BJ (cell line): ENCODE measurements at regions not wholly inside any gene's neighbourhood (a gene's known extent, or its start where the extent isn't known, plus 50 kb on each side); places are given as distances from the start of the nearest gene placed in this dataset.

Experiments
- CTCF ChIA-PET: fragments of 350-600 bp; formaldehyde crosslinking; extraction: SDS; loops from one replicate; lab custom pipeline; 2021; ENCODE audit warnings: antibody characterized with exemption, inconsistent platforms; lab: Yijun Ruan, JAX
- POLR2A ChIA-PET: fragments of 300-600 bp; sonication (Branson Sonifier 250); formaldehyde crosslinking; extraction: SDS; loops from one replicate; lab custom pipeline; 2021; ENCODE audit warnings: antibody characterized with exemption; lab: Charles Lee
- DNase-seq: peaks from one replicate; pipeline ENCODE4 v3.0.0-alpha.2; 2011; ENCODE audit warnings: low read depth
- H3K27me3 ChIP-seq: 2 replicates; pipeline ENCODE4 v1.6.0; 2011; ENCODE audit warnings: low read length; ENCODE audit not compliant: control insufficient read depth, insufficient read depth
- H3K36me3 ChIP-seq: 2 replicates; pipeline ENCODE4 v1.5.1; 2011; ENCODE audit warnings: low read length; ENCODE audit not compliant: control insufficient read depth, insufficient read depth
- H3K4me3 ChIP-seq: 2 replicates; pipeline ENCODE4 v1.5.1; 2011; ENCODE audit warnings: low read depth, mild to moderate bottlenecking, control low read depth, low read length
- TF ChIP-seq, protein P1 (sequence below): IDR thresholded peaks from 2 replicates; pipeline ENCODE4 v1.5.1; 2011; ENCODE audit warnings: low read depth, mild to moderate bottlenecking, control low read depth, inconsistent platforms, low read length, moderate library complexity; ENCODE audit not compliant: insufficient read depth

DNA sequence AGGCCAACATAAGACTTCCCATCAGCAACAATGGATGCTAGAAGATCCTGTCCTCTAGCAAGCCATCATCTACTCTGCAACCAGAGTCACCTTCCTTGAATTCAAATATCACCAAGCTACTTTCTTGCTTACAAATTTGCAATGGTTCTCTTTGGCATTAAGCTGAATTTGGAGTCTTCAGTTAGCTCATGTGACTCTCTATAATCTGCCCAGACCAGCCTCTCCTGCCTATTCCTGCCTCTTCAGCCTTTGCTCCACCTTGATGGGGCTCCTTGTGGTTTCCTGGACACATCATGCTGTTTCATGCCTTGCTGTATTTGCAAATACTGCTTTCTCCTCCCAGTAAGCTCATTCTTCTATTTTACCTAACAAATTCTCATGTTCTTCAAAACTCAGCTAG lies 82.3 kb downstream of the RASSF10 start:
- TF ChIP-seq, protein P1, sequence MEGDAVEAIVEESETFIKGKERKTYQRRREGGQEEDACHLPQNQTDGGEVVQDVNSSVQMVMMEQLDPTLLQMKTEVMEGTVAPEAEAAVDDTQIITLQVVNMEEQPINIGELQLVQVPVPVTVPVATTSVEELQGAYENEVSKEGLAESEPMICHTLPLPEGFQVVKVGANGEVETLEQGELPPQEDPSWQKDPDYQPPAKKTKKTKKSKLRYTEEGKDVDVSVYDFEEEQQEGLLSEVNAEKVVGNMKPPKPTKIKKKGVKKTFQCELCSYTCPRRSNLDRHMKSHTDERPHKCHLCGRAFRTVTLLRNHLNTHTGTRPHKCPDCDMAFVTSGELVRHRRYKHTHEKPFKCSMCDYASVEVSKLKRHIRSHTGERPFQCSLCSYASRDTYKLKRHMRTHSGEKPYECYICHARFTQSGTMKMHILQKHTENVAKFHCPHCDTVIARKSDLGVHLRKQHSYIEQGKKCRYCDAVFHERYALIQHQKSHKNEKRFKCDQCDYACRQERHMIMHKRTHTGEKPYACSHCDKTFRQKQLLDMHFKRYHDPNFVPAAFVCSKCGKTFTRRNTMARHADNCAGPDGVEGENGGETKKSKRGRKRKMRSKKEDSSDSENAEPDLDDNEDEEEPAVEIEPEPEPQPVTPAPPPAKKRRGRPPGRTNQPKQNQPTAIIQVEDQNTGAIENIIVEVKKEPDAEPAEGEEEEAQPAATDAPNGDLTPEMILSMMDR, result no peak
- no peaks in the 10 kb centered on the region for H3K27me3 ChIP-seq
- no peak overlapping the region for H3K4me3 ChIP-seq
- no peak for DNase-seq
- H3K36me3 ChIP-seq, result no peaks in the 10 kb centered on the region
- POLR2A ChIA-PET, result interaction anchor here (0.6 kb wide), 1 partner anchor 75 kb away, joined by 3 read pairs; no protein-coding TSS in a partner anchor
- CTCF ChIA-PET, result no interaction called here

DNA sequence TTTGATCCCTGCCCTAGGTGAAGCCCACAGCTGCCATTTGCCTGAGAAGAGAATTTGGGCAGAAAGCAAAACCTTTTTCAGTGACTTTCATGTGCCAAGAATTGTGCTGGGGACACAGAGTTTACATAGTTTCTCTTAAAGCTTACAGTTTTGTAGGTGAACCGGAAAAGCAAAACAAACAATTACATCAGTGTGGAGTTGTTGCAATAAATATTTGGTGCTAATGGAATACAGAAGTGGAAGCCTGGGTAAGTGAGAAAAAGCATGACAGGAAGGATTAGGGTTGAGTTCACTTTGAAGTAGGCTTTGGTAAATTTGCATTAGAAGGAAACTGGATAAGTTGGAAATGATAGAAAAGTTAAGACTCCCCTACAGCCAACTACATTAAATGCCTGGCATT lies 82.7 kb downstream of the RASSF10 start:
- ChIA-PET POLR2A (interaction anchor here (0.6 kb wide), 1 partner anchor 76 kb away, joined by 3 read pairs; no protein-coding TSS in a partner anchor), CTCF (no interaction called here)
- Histone ChIP-seq H3K4me3 (no peak overlapping the region), H3K36me3 (no peaks in the 10 kb centered on the region), H3K27me3 (no peaks in the 10 kb centered on the region)
- DNase-seq, result no peak
- TF ChIP-seq, protein P1, result no peak

DNA sequence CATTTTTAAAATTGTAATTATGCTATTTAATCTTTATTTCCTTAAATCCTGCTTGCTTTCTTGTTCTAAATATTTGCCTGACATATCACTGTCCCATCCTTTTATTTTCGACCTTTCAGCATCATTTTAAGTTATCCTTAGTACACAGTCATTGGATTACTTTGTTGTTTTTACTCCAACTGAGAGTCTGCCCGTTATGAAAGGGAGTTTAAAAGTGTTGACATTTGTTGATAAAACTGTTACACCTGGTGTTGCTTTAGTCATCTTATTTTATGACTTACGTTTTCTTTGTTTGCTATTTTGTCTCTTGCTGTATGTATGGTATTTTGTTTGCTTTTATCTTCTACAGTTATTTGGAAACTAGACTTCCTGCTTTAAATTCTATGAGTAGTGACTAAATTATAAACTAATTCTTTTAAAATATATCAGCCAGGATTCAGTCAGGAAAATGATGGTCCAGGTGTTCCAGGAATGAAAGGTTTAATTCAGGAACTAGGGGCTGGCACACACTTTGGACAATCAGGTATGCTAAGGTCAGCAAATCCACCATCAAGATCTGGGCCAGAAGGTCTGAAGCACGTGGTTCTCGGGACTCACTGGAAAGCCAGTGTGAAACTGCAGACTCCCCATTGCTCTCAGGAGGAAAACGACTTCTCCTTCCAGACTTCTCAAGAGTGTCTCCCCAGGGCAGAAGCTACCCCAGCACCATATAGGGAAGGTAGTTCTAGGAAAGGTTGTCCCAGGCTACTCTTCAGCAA lies 86.0 kb downstream of the RASSF10 start:
- POLR2A ChIA-PET, result no interaction called here
- no peaks in the 10 kb centered on the region for H3K36me3 ChIP-seq
- DNase-seq, result no peak
- CTCF ChIA-PET, result no interaction called here
- H3K27me3 ChIP-seq, result no peaks in the 10 kb centered on the region; the same call in 1 of the 2 replicates
- H3K4me3 ChIP-seq, result no peak overlapping the region
- TF ChIP-seq, protein P1, result no peak

DNA sequence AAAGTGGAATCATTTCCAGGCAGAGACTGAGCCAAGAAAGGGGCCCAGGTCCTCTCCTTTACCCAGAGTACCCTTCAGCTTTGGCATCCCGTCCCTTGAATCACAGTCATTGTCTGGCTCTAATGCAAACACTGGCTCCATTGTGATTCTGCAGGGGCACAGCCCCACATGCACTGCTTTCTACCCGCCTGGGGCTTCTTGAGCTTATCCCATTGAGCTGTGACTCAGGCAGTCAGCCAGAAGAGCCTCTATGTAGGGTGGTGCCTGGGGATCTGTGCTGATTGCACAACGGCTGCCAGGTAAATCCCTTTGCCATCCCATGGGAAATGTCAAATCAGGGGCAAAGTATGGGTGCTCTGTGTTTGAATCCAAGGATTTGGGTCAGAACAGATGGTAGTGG lies 88.9 kb downstream of the RASSF10 start:
- H3K36me3 ChIP-seq, result no peaks in the 10 kb centered on the region
- CTCF ChIA-PET, result interaction anchor here (2.0 kb wide), 1 partner anchor 17 kb away, joined by 8 read pairs; no protein-coding TSS in a partner anchor
- no peak for DNase-seq
- POLR2A ChIA-PET, result no interaction called here
- no peaks in the 10 kb centered on the region; the same call in 1 of the 2 replicates for H3K27me3 ChIP-seq
- no peak overlapping the region for H3K4me3 ChIP-seq
- TF ChIP-seq, protein P1, result no peak

DNA sequence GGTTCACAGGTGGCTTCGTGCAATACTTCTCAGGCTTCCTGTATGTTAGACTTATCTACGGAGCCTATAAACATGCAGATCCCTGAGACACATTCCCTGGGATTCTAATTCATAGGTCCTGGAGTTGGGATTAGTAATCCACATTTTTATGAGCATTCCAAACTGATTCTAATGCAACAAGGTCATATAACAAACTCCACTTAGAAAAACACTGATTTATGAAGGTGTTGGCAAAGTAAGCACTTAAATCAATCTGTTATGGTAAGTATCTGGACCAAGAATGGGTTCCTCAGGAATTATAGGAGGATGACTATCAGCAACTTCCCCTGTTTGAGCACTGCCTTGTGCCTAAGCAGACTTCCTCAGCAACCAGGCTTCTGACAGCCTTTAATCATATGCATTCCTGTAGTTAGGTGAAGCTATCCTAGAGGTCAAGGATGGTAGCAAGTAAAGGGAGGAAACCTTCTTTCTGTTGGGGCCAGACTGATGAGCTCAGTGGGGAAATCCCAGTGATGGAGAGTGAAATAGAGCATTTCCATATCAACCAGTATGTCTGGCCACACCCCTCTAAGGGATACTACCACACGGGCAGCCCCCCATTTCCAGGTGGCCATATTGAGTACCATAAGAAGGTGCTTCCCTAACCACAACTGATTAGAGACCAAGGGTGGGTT lies 89.6 kb downstream of the RASSF10 start:
- Histone ChIP-seq H3K4me3 (no peak overlapping the region), H3K27me3 (no peaks in the 10 kb centered on the region; the same call in 1 of the 2 replicates), H3K36me3 (no peaks in the 10 kb centered on the region)
- TF ChIP-seq, protein P1, result no peak
- ChIA-PET CTCF (interaction anchor here (0.7 to 2.0 kb wide), 2 partner anchors 16 to 44 kb away, joined by 3 to 8 read pairs; no protein-coding TSS in a partner anchor), POLR2A (no interaction called here)
- no peak for DNase-seq
